ENCODE measurements at regions not wholly inside any gene's neighbourhood (a gene's known extent, or its start where the extent isn't known, plus 50 kb on each side); places are given as distances from the start of the nearest gene placed in this dataset.
"Not testable (repeated sequence)": the region's sequence is repeated elsewhere in the genome, so short reads cannot be mapped to it uniquely, and the experiment has no call there.

GRCh38 chr15:92831655-92832328 is 68.3 kb upstream of the CHD2 start:
- DNase-seq = peak; percentile 95

- no peak for DNase-seq
Observed at GRCh38 chr15:92833106-92833433, 67.1 kb upstream of the CHD2 start.

GRCh38 chr15:92833493-92834271 is 66.4 kb upstream of the CHD2 start:
- no peak for DNase-seq

- DNase-seq = no peak
Observed at GRCh38 chr15:92839696-92840095, 60.4 kb upstream of the CHD2 start.

GRCh38 chr15:92840149-92840548 is 60.0 kb upstream of the CHD2 start:
- DNase-seq = no peak

GRCh38 chr15:92843326-92843725 is 56.8 kb upstream of the CHD2 start:
- no peak for DNase-seq

- DNase-seq = no peak
Observed at GRCh38 chr15:92843814-92844213, 56.3 kb upstream of the CHD2 start.

- DNase-seq = no peak
Observed at GRCh38 chr15:92845126-92845508, 55.0 kb upstream of the CHD2 start.

- DNase-seq = no peak
Observed at GRCh38 chr15:92846741-92847140, 53.4 kb upstream of the CHD2 start.

GRCh38 chr15:92847841-92848240 is 52.3 kb upstream of the CHD2 start:
- DNase-seq = no peak

GRCh38 chr15:92848464-92848851 is 51.7 kb upstream of the CHD2 start:
- no peak for DNase-seq

- peak; percentile 68 for DNase-seq
Observed at GRCh38 chr15:92848852-92849598, 51.1 kb upstream of the CHD2 start.

GRCh38 chr15:92850218-92850617 is 49.9 kb upstream of the CHD2 start:
- DNase-seq = not testable (repeated sequence)
